Mesenchymal stem cell (in vitro differentiated cells and primary cell): ENCODE measurements at regions not wholly inside any gene's neighbourhood (a gene's known extent, or its start where the extent isn't known, plus 50 kb on each side); places are given as distances from the start of the nearest gene placed in this dataset.

ENCODE experiments used
- DNase-seq: peaks from one replicate; pipeline ENCODE4 v3.0.0-alpha.2; 2013
- H2AFZ ChIP-seq: one replicate; pipeline ENCODE4 v1.6.1; 2013; ENCODE audit warnings: low read depth, mild to moderate bottlenecking, control low read depth, inconsistent platforms, low read length, moderate library complexity
- H2AK5ac ChIP-seq: 2 replicates; pipeline ENCODE4 v1.6.1; 2013; ENCODE audit warnings: low read length, moderate library complexity, mild to moderate bottlenecking, inconsistent platforms; ENCODE audit not compliant: severe bottlenecking
- H2BK120ac ChIP-seq: one replicate; pipeline ENCODE4 v1.6.1; 2013; ENCODE audit warnings: low read depth, mild to moderate bottlenecking, inconsistent platforms, low read length, moderate library complexity
- H2BK12ac ChIP-seq, 2 experiments: one replicate each; pipeline ENCODE4 v1.6.1; 2013; ENCODE audit warnings: inconsistent platforms in 2 of 2, low read length in 2 of 2, mild to moderate bottlenecking in 2 of 2, moderate library complexity in 2 of 2, control low read depth in 1 of 2
- H2BK15ac ChIP-seq: one replicate; pipeline ENCODE4 v1.6.1; 2013; ENCODE audit warnings: mild to moderate bottlenecking, low read depth, inconsistent platforms; ENCODE audit not compliant: poor library complexity, severe bottlenecking
- H2BK5ac ChIP-seq: 2 replicates; pipeline ENCODE4 v1.6.1; 2013; ENCODE audit warnings: low read depth, mild to moderate bottlenecking, low read length, control low read depth, inconsistent platforms; ENCODE audit not compliant: poor library complexity, severe bottlenecking
- H3K14ac ChIP-seq, 2 experiments: one replicate each; pipeline ENCODE4 v1.6.1; 2013; ENCODE audit warnings: inconsistent platforms in 2 of 2, low read length in 2 of 2, control low read depth in 1 of 2, mild to moderate bottlenecking in 1 of 2, moderate library complexity in 1 of 2
- H3K18ac ChIP-seq, 2 experiments: one replicate each; pipeline ENCODE4 v1.6.1; 2013; ENCODE audit warnings: inconsistent platforms in 2 of 2, low read length in 2 of 2, control low read depth in 1 of 2, low read depth in 1 of 2, mild to moderate bottlenecking in 1 of 2
- H3K23ac ChIP-seq, 2 experiments: one replicate each; pipeline ENCODE4 v1.6.1; 2013; ENCODE audit warnings: inconsistent platforms in 2 of 2, low read length in 2 of 2, mild to moderate bottlenecking in 2 of 2, moderate library complexity in 2 of 2, control low read depth in 1 of 2
- H3K27ac ChIP-seq: 2 replicates; pipeline ENCODE4 v1.5.1; 2013; ENCODE audit warnings: mild to moderate bottlenecking, moderate library complexity, low read length, control low read depth, inconsistent platforms; ENCODE audit not compliant: poor library complexity, severe bottlenecking
- H3K27me3 ChIP-seq, 2 experiments: 2 replicates each; pipeline versions ENCODE4 v1.6.1 to v1.7.0; 2013; ENCODE audit warnings: low read length in 2 of 2, mild to moderate bottlenecking in 2 of 2, moderate library complexity in 2 of 2, control low read depth in 1 of 2, inconsistent platforms in 1 of 2; ENCODE audit not compliant: control insufficient read depth in 1 of 2, insufficient read depth in 1 of 2
- H3K36me3 ChIP-seq, 2 experiments: 2 replicates each; pipeline versions ENCODE4 v1.6.1 to v1.7.0; 2013; ENCODE audit warnings: low read length in 2 of 2, control low read depth in 1 of 2, inconsistent platforms in 1 of 2, low read depth in 1 of 2, mild to moderate bottlenecking in 1 of 2; ENCODE audit not compliant: insufficient read depth in 2 of 2, control insufficient read depth in 1 of 2
- H3K4ac ChIP-seq, 2 experiments: one replicate each; pipeline ENCODE4 v1.6.1; 2013; ENCODE audit warnings: inconsistent platforms in 2 of 2, low read length in 2 of 2, mild to moderate bottlenecking in 2 of 2, moderate library complexity in 2 of 2, control low read depth in 1 of 2, low read depth in 1 of 2
- H3K4me1 ChIP-seq: 2 replicates; pipeline ENCODE4 v1.6.1; 2013; ENCODE audit warnings: low read depth, low read length, control low read depth; ENCODE audit not compliant: control insufficient read depth, insufficient read depth
- H3K4me2 ChIP-seq: 2 replicates; pipeline ENCODE4 v1.6.1; 2013; ENCODE audit warnings: low read length, mild to moderate bottlenecking, inconsistent platforms; ENCODE audit not compliant: poor library complexity, severe bottlenecking
- H3K4me3 ChIP-seq, 2 experiments: 2 replicates each; pipeline versions ENCODE4 v1.5.1 to v1.7.0; 2013; ENCODE audit warnings: low read length in 2 of 2, mild to moderate bottlenecking in 2 of 2, control low read depth in 1 of 2, low read depth in 1 of 2; ENCODE audit not compliant: insufficient read depth in 1 of 2
- H3K79me1 ChIP-seq: replicated peaks from 2 replicates; pipeline ENCODE4 v1.6.1; 2013; ENCODE audit warnings: mild to moderate bottlenecking, control low read depth, low read length, inconsistent platforms; ENCODE audit not compliant: poor library complexity, severe bottlenecking
- H3K9ac ChIP-seq: 2 replicates; pipeline ENCODE4 v1.7.0; 2013; ENCODE audit warnings: mild to moderate bottlenecking, low read length, moderate library complexity
- H3K9me3 ChIP-seq: 2 replicates; pipeline ENCODE4 v1.7.0; 2013; ENCODE audit warnings: mild to moderate bottlenecking, low read length; ENCODE audit not compliant: control insufficient read depth
- H4K8ac ChIP-seq: one replicate; pipeline ENCODE4 v1.6.1; 2013; ENCODE audit warnings: inconsistent platforms, mild to moderate bottlenecking, low read length, moderate library complexity
- H4K91ac ChIP-seq: one replicate; pipeline ENCODE4 v1.6.1; 2013; ENCODE audit warnings: mild to moderate bottlenecking, low read length, inconsistent platforms
- WGBS: methylation state at CpG from one replicate; pipeline ENCODE4 v1.1.7; 2013; ENCODE audit warnings: mixed read lengths; 5-methylcytosine and 5-hydroxymethylcytosine counted together

- Histone ChIP-seq H3K23ac (no peak overlapping the region), H3K18ac (no peak overlapping the region), H3K4me2 (no peak overlapping the region), H4K91ac (no peak overlapping the region), H3K27ac (no peak overlapping the region), H2BK120ac (no peak overlapping the region), H3K4ac (no peak overlapping the region), H3K4me1 (no peaks in the 10 kb centered on the region), H3K9ac (no peak overlapping the region), H2AK5ac (no peak overlapping the region), H3K27me3 (no peaks in the 10 kb centered on the region), H2AFZ (no peak overlapping the region), H4K8ac (no peak overlapping the region), H2BK5ac (no peak overlapping the region), H2BK15ac (no peak overlapping the region), H3K14ac (no peak overlapping the region), H3K9me3 (peaks cover 2% of the 10 kb centered on the region), H2BK12ac (no peak overlapping the region), H3K79me1 (no peaks in the 10 kb centered on the region), H3K4me3 (no peak overlapping the region), H3K36me3 (no peaks in the 10 kb centered on the region)
- DNase-seq: no peak
- WGBS: no CpG with 5 or more reads among the region's 2 CpGs
These were observed 787.9 kb upstream of the MAN1A1 start for GRCh38 chr6:120137492-120137891.

DNA sequence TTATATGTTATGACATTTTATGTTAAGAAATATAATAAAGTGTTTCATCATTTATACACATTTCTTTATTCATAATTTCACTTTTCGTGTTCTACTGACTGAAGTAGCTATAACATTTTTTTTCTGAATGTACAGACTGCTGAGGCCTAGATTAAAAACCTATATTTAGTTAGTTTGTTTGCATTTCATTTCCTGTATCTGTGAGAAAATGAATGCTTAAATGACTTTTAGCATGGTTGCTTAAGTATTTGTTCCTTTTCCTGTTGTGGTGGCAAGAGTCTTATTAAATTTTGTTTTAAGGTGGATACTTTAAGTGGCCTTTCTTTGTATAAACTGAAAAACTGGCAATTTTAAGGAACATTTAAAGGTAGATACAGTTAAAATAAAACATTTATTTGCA, 779.7 kb upstream of the MAN1A1 start:
- no peak overlapping the region for H3K18ac ChIP-seq
- no peak overlapping the region for H2BK15ac ChIP-seq
- H3K36me3 ChIP-seq: no peaks in the 10 kb centered on the region
- no peaks in the 10 kb centered on the region for H3K79me1 ChIP-seq
- H4K91ac ChIP-seq: no peak overlapping the region
- H3K4ac ChIP-seq: no peak overlapping the region
- WGBS: no CpG with 5 or more reads among the region's 1 CpG
- no peak overlapping the region for H3K27ac ChIP-seq
- H3K27me3 ChIP-seq: no peaks in the 10 kb centered on the region
- H3K14ac ChIP-seq: no peak overlapping the region
- H2AFZ ChIP-seq: no peak overlapping the region
- H3K23ac ChIP-seq: no peak overlapping the region
- no peaks in the 10 kb centered on the region for H3K4me1 ChIP-seq
- no peak overlapping the region for H2BK12ac ChIP-seq
- no peak overlapping the region for H3K9ac ChIP-seq
- no peak overlapping the region for H2BK120ac ChIP-seq
- H4K8ac ChIP-seq: no peak overlapping the region
- no peak overlapping the region for H3K4me2 ChIP-seq
- H3K9me3 ChIP-seq: peaks cover 12% of the 10 kb centered on the region
- no peak overlapping the region for H2AK5ac ChIP-seq
- DNase-seq: peak; percentile 3
- no peak overlapping the region for H3K4me3 ChIP-seq
- H2BK5ac ChIP-seq: no peak overlapping the region

DNA sequence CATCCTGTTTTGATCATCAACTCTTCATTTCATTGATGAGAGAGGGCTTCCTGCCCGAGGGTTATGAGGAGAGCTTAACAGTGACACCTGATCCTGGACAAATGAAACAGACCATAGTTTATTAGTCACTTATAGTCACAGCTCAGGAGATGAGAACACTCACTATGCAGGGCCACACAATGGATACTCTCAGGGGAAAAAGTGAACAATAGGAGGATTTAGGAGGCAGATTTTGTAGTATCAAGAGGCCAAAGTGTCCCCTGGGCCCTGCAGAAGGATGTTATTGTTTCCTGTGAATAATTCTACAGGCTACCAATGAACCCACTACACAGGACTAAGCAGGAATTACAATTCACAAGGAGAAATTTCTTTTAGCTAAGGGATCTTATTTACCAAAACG, 772.8 kb upstream of the MAN1A1 start:
- Histone ChIP-seq H2BK5ac (no peak overlapping the region), H3K4me2 (no peak overlapping the region), H3K9me3 (no peaks in the 10 kb centered on the region), H4K91ac (no peak overlapping the region), H3K9ac (no peak overlapping the region), H3K4me3 (no peak overlapping the region), H2AK5ac (no peak overlapping the region), H3K27ac (no peak overlapping the region), H2BK12ac (no peak overlapping the region), H3K36me3 (no peaks in the 10 kb centered on the region), H3K79me1 (no peaks in the 10 kb centered on the region), H2BK120ac (no peak overlapping the region), H2BK15ac (no peak overlapping the region), H3K4ac (no peak overlapping the region), H3K18ac (no peak overlapping the region), H2AFZ (no peak overlapping the region), H3K4me1 (no peaks in the 10 kb centered on the region), H4K8ac (no peak overlapping the region), H3K27me3 (no peaks in the 10 kb centered on the region), H3K23ac (no peak overlapping the region), H3K14ac (no peak overlapping the region)
- DNase-seq: no peak
- WGBS: 88% methylated on average over 1 of the region's 2 CpGs

DNA sequence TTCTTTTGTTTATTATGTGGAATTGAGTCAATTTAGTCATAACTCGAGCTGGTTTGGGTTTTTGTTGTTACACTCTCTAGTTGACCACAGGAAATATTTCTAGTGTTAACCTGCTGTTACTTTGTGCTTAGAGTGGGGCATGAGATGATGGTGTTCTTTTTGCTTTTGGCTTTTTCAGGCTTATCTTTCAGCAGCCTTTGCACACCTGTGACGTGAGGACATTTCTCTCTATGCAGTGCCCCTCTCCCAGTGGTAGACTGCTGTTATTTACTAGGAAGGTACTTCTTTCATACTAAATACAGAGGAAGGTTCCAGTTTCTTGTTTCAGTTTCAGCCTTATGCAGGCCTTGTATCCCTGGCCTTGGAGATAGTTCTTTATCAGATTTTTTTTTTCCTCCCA, 766.8 kb upstream of the MAN1A1 start:
- Histone ChIP-seq H3K4me1 (no peaks in the 10 kb centered on the region), H3K27me3 (no peaks in the 10 kb centered on the region)
- WGBS: 46% methylated on average over 1 of the region's 2 CpGs

More for the DNA sequence above, 766.8 kb upstream of the MAN1A1 start:
- DNase-seq: no peak
- no peak overlapping the region for H3K9ac ChIP-seq
- H3K23ac ChIP-seq: no peak overlapping the region
- no peak overlapping the region for H3K4me3 ChIP-seq
- no peaks in the 10 kb centered on the region for H3K79me1 ChIP-seq
- no peaks in the 10 kb centered on the region for H3K36me3 ChIP-seq
- no peaks in the 10 kb centered on the region for H3K9me3 ChIP-seq
- H2BK15ac ChIP-seq: no peak overlapping the region
- no peak overlapping the region for H2AFZ ChIP-seq
- no peak overlapping the region for H4K91ac ChIP-seq
- H2AK5ac ChIP-seq: no peak overlapping the region
- no peak overlapping the region for H3K18ac ChIP-seq
- no peak overlapping the region for H3K14ac ChIP-seq
- H3K4me2 ChIP-seq: no peak overlapping the region
- H3K27ac ChIP-seq: no peak overlapping the region
- no peak overlapping the region for H2BK5ac ChIP-seq
- H4K8ac ChIP-seq: no peak overlapping the region
- no peak overlapping the region for H2BK12ac ChIP-seq
- no peak overlapping the region for H3K4ac ChIP-seq
- H2BK120ac ChIP-seq: no peak overlapping the region
